ENCODE measurements at regions not wholly inside any gene's neighbourhood (a gene's known extent, or its start where the extent isn't known, plus 50 kb on each side); places are given as distances from the start of the nearest gene placed in this dataset.

DNA sequence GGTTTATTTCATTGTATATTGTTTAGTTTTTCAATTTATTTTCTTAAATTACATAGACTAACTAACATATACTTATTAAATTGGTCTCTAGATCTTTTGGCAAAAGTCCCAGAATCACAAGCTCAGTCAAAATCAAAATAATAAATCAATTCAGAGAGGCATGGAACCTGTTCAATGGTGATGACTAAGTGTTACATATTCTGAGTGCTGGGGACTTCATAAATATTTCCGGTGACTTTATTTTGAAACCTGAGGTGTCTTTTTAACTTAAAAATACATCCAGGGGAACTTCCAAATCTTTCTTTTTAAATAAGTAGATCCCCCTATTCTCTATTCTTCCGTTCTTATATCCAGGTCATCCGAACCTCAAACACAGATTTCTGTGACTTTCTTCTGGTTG is 89.6 kb upstream of the ZNF804B start:
- no peak overlapping the region for H3K27ac ChIP-seq (ENCODE audit: insufficient read length, low read depth, low read length)
- Mint-ChIP-seq H3K27ac (peak overlapping the region in 1 of 3 experiments; percentile 19; a peak in 1 of 7 replicates), H3K27me3 (ENCODE audit: low read depth) (no peaks in the 10 kb centered on the region), H3K36me3 (ENCODE audit: insufficient read depth in 1 of 3, low read depth in 3 of 3) (peaks cover 0 to 3% (median 0%) of the 10 kb centered on the region in 3 experiments; a peak in 1 of 7 replicates), H3K9me3 (no peaks in the 10 kb centered on the region), H3K4me1 (peaks cover 6 to 25% of the 10 kb centered on the region in 2 experiments), H3K4me3 (no peak overlapping the region)
- H3K18ac ChIP-seq (ENCODE audit: insufficient read length, low read depth, low read length), result no peak overlapping the region
- DNase-seq, result no peak
- no peaks in the 10 kb centered on the region for H3K79me2 ChIP-seq (ENCODE audit: insufficient read depth, low read length)
- H2BK5ac ChIP-seq (ENCODE audit: insufficient read length, low read length), result no peak overlapping the region
- H2BK20ac ChIP-seq (ENCODE audit: low read depth, low read length, poor library complexity, severe bottlenecking), result no peak overlapping the region
- H2BK15ac ChIP-seq (ENCODE audit: low read depth, low read length), result no peak overlapping the region
- no peak overlapping the region for H3K4me2 ChIP-seq (ENCODE audit: insufficient read depth, insufficient read length, low read length)
- H4K5ac ChIP-seq (ENCODE audit: insufficient read length, low read depth, low read length), result no peak overlapping the region
- no peaks in the 10 kb centered on the region for H3K23me2 ChIP-seq (ENCODE audit: insufficient read length, low read depth, low read length, poor library complexity, severe bottlenecking)
- H3K4me1 ChIP-seq (ENCODE audit: insufficient read depth, low read length), result peaks cover under 1% of the 10 kb centered on the region; the same call in 1 of the 2 replicates
- no peak overlapping the region for H4K8ac ChIP-seq (replicated peaks; ENCODE audit: insufficient read length, low read depth, low read length)
- H3T11ph ChIP-seq (ENCODE audit: low read length), result no peak overlapping the region
- TF ChIP-seq, protein P1, sequence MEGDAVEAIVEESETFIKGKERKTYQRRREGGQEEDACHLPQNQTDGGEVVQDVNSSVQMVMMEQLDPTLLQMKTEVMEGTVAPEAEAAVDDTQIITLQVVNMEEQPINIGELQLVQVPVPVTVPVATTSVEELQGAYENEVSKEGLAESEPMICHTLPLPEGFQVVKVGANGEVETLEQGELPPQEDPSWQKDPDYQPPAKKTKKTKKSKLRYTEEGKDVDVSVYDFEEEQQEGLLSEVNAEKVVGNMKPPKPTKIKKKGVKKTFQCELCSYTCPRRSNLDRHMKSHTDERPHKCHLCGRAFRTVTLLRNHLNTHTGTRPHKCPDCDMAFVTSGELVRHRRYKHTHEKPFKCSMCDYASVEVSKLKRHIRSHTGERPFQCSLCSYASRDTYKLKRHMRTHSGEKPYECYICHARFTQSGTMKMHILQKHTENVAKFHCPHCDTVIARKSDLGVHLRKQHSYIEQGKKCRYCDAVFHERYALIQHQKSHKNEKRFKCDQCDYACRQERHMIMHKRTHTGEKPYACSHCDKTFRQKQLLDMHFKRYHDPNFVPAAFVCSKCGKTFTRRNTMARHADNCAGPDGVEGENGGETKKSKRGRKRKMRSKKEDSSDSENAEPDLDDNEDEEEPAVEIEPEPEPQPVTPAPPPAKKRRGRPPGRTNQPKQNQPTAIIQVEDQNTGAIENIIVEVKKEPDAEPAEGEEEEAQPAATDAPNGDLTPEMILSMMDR (conservative IDR thresholded peaks at IDR 0.05), result no peak
- no peak overlapping the region for H3K9ac ChIP-seq (ENCODE audit: extremely low read depth, insufficient read length, low read length)
- H2AK5ac ChIP-seq (ENCODE audit: insufficient read length, low read length), result no peak overlapping the region
- no peaks in the 10 kb centered on the region for H3K79me1 ChIP-seq (ENCODE audit: insufficient read depth, low read depth, low read length, poor library complexity, severe bottlenecking)
- H4K91ac ChIP-seq (ENCODE audit: insufficient read length, low read depth, low read length), result no peak overlapping the region
- no peak overlapping the region for H2BK12ac ChIP-seq (ENCODE audit: insufficient read length, low read depth, low read length)
- H3K9me3 ChIP-seq (ENCODE audit: control insufficient read depth, low read depth, low read length), result no peaks in the 10 kb centered on the region
- no peak overlapping the region for H2AFZ ChIP-seq (ENCODE audit: low read length)
- H3K23ac ChIP-seq (ENCODE audit: insufficient read length, low read depth, low read length), result no peak overlapping the region
- H3K56ac ChIP-seq (ENCODE audit: insufficient read length, low read depth, low read length), result no peak overlapping the region
- no peaks in the 10 kb centered on the region for H3K27me3 ChIP-seq (ENCODE audit: insufficient read depth, low read length)
- WGBS (ENCODE audit: extremely low coverage, insufficient read length, low lambda C conversion rate), result no CpG with 5 or more reads among the region's 3 CpGs
- no peak overlapping the region for H3K4ac ChIP-seq (ENCODE audit: low read depth, low read length)
- H4K20me1 ChIP-seq (ENCODE audit: control insufficient read depth, insufficient read depth, insufficient read length), result no peaks in the 10 kb centered on the region
- H3K14ac ChIP-seq (ENCODE audit: insufficient read depth, low read length), result no peak overlapping the region
- no peak overlapping the region for H2BK120ac ChIP-seq (ENCODE audit: low read depth, low read length, poor library complexity, severe bottlenecking)
